Stimulated activated CD4-positive, alpha-beta T cell treated with anti-CD3 and anti-CD28 coated beads, Interleukin-4, amount 100 ng/mL, for 4 hours (primary cell): ENCODE measurements at regions not wholly inside any gene's neighbourhood (a gene's known extent, or its start where the extent isn't known, plus 50 kb on each side); places are given as distances from the start of the nearest gene placed in this dataset.
"Not testable (repeated sequence)": the region's sequence is repeated elsewhere in the genome, so short reads cannot be mapped to it uniquely, and the experiment has no call there.

Experiments used
- DNase-seq, 2 experiments: peaks; one replicate each; pipeline ENCODE4 v3.0.0-alpha.2; 2020

DNA sequence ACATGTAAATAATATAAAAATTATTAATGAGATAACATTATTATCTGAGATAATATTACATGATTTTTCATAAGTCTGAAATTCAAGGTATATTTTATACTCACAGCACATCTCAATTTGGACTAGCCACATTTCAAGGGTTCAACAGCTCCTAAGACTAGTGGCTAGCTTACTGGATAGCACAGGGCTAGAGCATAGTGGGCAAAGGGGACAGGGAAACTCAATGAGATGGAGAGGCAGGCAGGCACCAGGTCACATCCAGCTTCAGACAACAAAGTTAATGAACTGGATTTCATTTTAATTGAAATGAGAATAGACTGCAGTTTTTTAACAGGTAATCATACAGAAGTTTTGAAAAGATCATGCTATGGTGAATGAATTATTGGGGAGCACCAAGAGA, 137.4 kb downstream of the NBPF8 start:
- not testable (repeated sequence) for DNase-seq

- not testable (repeated sequence) for DNase-seq
Measured at GRCh38 chr1:120557605-120558302, 142.9 kb downstream of the NBPF8 start.

DNA sequence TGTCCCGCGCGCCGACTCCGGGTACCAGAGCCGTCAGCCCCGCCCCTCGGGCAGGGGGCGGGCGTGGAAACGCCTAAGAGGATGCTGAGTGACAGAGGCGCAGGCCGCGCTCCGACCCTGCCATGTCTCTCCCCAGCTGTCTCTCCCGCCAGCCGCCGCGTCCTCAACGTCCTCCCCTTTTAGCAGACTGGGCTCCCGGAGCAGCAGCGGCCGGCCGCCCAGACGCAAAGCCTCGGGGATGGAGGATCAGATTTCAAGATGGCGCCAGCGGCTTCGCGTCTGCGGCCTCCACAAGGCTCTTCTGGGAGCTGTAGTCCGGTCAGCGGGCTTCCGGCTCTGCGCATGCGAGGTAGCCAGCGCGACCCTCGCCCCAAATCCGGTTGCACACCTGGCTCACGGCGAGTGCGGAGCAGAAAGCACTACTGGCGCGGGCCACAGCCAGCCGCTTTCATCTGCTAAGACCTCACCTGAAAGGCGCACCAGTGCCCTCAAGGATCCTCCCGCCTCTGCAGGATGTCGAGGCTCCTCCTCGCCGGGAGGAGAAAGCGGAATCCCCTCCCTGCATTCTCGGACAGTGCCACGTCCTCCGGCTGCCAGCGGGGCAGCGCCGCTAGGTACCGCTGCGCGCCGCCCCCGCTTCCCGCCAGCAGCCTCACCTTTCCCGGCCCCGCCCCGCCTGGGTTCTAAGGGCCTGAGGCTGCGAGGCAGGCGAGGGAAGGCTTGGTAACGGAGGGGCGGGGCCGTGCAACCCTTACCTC, 143.6 kb downstream of the NBPF8 start:
- DNase-seq: peak; percentile 26 to 27

DNA sequence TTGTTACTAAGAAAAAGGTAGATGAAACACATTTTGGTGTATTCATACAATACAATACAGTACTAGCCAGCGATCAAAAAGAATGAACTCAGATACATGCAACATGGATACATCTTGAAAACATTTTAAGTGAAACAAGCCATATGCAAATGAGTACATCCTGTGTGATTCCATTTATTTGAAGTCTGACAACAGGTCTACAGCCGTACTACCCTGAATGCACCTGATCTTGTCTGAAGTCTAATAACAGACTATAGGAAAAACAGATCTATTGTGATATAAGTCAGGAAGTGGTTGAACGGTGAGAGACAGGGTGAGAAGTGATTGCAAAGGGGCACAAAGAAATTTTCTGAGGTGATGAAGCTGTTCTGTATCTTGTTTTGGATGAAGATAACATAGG, 146.9 kb downstream of the NBPF8 start:
- peak in 1 of 2 experiments; percentile 2 for DNase-seq

- DNase-seq: not testable (repeated sequence)
Measured at GRCh38 chr1:120565396-120565795, 150.6 kb downstream of the NBPF8 start.

GRCh38 chr1:120567620-120568019, 152.8 kb downstream of the NBPF8 start:
- DNase-seq: not testable (repeated sequence)

DNA sequence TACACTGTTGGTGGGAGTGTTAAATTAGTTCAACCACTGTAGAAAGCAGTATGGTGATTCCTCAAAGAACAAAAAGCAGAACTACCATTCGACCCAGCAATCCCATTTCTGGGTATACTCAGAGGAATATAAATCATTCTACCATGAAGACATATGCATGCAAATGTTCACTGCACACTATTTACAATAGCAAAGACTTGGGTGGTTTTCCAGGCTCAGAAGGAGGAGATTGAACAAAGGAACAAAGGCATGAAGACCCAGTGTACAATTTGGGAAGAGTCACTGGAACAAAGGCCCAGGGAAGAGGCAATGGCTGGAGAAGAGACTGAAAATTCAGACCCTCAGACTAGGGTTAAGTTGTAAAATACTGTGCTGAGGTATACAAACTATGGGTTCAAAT, 148.5 kb upstream of the NBPF26 start:
- not testable (repeated sequence) for DNase-seq

DNA sequence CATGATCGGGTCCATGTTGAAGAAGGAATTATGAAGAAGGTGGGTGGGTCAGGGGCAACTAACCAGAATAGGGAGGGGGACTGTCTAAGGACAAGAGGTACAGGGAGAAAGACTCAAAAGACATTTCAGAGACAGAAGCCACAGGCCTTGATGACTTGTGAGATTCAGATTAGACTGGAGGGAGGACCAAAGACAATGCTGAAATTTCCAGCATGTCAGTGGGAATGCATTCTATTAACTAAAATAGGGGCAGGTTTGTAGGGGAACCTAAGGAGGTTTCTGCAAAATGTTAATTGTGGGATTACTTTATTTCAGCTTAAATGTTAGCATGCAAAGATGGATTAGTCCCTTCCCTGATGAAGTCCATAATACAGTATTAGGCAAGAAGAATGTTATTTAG, 141.6 kb upstream of the NBPF26 start:
- DNase-seq: not testable (repeated sequence)

DNA sequence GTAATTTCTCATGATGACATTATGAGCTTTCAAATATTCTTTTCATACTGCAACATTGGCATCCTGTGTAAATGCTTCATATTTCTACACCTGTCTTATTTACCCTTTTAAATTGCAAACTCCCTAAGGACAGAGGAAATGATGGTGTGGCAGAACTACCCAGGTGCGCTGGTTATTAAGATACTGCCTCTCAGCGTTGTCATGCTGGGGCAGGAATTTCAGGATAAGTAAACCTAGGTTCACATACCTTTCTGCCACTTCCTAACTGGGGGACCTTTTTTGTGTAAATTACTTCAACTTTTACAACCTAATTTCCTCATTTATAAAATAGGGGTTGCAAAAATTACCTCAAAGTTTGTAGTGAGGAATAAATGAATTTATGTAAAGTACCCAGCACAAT, 137.7 kb upstream of the NBPF26 start:
- not testable (repeated sequence) for DNase-seq

GRCh38 chr1:120588811-120589210, 134.9 kb upstream of the NBPF26 start:
- DNase-seq: not testable (repeated sequence)

DNA sequence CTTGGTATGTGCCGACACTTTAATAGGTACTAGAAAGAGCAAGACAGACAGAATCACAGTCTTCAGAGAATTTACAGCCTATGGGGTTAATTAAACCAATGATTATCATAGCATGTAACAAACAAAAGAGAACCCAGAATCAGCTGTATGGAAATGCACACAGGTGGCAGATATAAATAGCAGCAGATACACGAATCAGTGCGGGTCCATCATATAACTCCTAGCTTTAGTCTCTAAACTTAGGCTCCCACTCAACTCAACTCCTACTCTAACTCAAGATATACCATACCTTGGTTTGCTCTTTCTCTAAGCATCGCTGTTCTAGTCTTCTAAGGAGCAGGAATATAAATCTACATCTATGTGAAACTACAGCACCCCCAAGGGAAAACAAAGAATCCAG, 132.0 kb upstream of the NBPF26 start:
- not testable (repeated sequence) for DNase-seq

DNA sequence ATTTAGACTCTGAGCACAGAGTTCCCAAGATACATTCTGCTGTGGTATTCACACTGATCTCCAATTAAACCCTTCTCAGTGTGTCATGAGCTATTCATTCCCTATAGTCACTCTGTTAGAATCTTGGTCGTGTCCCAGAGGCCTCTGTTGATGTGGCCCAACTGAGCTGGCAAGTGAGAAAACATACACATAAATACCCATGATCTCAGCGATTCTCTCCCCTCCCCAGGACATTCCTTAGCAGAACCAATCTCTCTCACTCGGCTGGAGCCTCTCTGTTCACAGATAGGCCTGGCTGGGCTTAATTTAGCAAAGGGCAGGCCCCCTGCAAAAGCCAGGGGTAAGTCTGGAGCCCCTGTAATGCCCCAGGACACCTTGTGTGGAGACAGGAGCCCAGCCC, 130.8 kb upstream of the NBPF26 start:
- DNase-seq: not testable (repeated sequence)

- DNase-seq: not testable (repeated sequence)
Measured at GRCh38 chr1:120593648-120594047, 130.1 kb upstream of the NBPF26 start.

DNA sequence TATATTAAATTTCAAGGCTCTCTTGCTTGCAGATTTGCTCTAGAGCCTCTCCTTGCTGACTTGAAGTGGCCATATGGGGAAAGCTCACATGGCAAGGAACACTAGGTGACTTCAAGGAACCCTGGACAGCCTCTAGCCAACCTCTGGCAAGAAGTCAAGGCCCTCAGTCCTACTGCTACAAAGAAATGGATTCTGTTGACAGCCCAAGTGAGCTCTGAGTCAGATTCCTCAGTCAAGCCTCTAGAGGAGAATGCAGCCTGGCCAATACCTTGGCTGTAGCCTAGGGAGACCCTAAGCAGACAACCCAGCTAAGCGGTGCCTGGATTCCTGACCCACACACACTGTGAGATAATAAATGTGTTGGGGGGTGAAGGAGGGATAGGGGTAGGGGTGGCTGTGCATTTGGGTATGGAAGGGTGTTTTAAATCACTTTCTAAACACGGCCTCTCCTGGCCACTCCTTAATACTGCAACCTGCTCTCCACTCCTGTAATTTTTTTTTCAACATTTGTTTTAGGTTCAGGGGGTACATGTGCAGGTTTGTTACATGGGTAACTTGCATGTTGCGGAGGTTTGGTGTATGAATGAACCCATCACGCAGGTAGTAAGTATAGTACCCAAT, 125.3 kb upstream of the NBPF26 start:
- not testable (repeated sequence) for DNase-seq

- DNase-seq: not testable (repeated sequence)
Measured at GRCh38 chr1:120599511-120599910, 124.2 kb upstream of the NBPF26 start.

- DNase-seq: not testable (repeated sequence)
Measured at GRCh38 chr1:120600442-120601041, 123.2 kb upstream of the NBPF26 start.

GRCh38 chr1:120607882-120608281, 115.9 kb upstream of the NBPF26 start:
- not testable (repeated sequence) for DNase-seq

DNA sequence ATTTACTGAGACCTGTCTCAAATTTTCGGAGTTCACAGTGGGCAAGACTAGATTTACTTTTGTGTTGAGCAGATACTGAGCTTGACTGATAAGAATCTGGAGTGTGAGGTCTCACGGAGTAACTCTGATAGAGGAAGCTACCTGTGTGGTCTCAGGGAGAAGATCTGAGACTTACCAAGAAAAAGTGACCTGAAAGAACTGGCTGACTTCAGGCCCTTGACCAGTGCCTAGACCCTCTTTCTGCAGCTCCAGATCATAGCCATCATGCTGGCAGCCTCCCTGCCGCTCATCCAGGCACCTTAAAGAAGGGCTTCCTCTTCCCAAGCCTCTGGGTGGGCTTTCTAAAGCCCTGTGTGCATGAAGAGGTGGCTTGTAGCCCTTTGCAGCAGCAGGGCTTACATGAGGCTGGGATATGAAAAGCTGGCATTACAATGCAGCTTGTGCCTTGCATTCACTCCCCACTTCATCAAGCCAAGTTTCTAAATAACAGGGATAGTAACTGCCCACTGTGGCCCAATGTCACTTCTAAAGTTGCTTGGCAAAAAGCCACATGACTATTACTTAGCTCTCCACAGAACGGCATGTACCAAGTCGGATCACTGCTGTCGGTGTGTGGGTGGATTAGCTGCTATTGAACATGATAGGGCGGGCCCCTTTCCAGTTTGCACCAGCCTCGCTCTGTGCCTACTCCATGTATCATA, 115.3 kb upstream of the NBPF26 start:
- not testable (repeated sequence) for DNase-seq

- DNase-seq: not testable (repeated sequence)
Measured at GRCh38 chr1:120609015-120609573, 114.7 kb upstream of the NBPF26 start.

GRCh38 chr1:120609834-120610233, 113.9 kb upstream of the NBPF26 start:
- DNase-seq: not testable (repeated sequence)

GRCh38 chr1:120614931-120615639, 108.7 kb upstream of the NBPF26 start:
- not testable (repeated sequence) for DNase-seq

GRCh38 chr1:120617493-120617892, 106.3 kb upstream of the NBPF26 start:
- DNase-seq: not testable (repeated sequence)
